GM23338 (cell line): ENCODE measurements at regions not wholly inside any gene's neighbourhood (a gene's known extent, or its start where the extent isn't known, plus 50 kb on each side); places are given as distances from the start of the nearest gene placed in this dataset.

Experiments used
- ATAC-seq: fragments of 200-7000 bp; cut with Tn5 transposase; 3 replicates; pipeline ENCODE4 v1.9.1; 2020
- DNase-seq: peaks from one replicate; pipeline ENCODE4 v3.0.0-alpha.2; 2015; ENCODE audit warnings: low spot score
- H2AFZ ChIP-seq: fragments of 200-600 bp; sonication (generic); 2 replicates; pipeline ENCODE4 v1.8.0; 2016; ENCODE audit warnings: antibody characterized with exemption, mild to moderate bottlenecking, moderate library complexity
- H3F3A ChIP-seq: fragments of 200-600 bp; sonication (generic); replicated peaks from 2 replicates; pipeline ENCODE4 v1.8.0; 2017; ENCODE audit warnings: antibody characterized with exemption, mixed run types, low read depth
- H3K27ac ChIP-seq: fragments of 200-600 bp; sonication (generic); 2 replicates; pipeline ENCODE4 v1.6.1; 2016; ENCODE audit warnings: low read depth
- H3K27me3 ChIP-seq: fragments of 200-600 bp; sonication (generic); 2 replicates; pipeline ENCODE4 v1.8.0; 2016; ENCODE audit warnings: mild to moderate bottlenecking, mixed run types, moderate library complexity; ENCODE audit not compliant: insufficient read depth
- H3K36me3 ChIP-seq: fragments of 200-600 bp; sonication (generic); 2 replicates; pipeline ENCODE4 v1.8.0; 2016; ENCODE audit warnings: mild to moderate bottlenecking; ENCODE audit not compliant: insufficient read depth
- H3K4me1 ChIP-seq: fragments of 200-600 bp; sonication (generic); 2 replicates; pipeline ENCODE4 v1.8.0; 2016; ENCODE audit warnings: mild to moderate bottlenecking, moderate library complexity; ENCODE audit not compliant: insufficient read depth
- H3K4me2 ChIP-seq: fragments of 200-600 bp; sonication (generic); 2 replicates; pipeline ENCODE4 v1.7.1; 2017; ENCODE audit warnings: mixed run types
- H3K4me3 ChIP-seq: fragments of 200-600 bp; sonication (generic); 2 replicates; pipeline ENCODE4 v1.6.1; 2016; ENCODE audit warnings: mixed run types
- H3K79me2 ChIP-seq: fragments of 200-600 bp; sonication (generic); replicated peaks from 2 replicates; pipeline ENCODE4 v1.8.0; 2017; ENCODE audit warnings: mild to moderate bottlenecking; ENCODE audit not compliant: insufficient read depth
- H3K9me2 ChIP-seq: fragments of 200-600 bp; sonication (generic); 2 replicates; pipeline ENCODE4 v1.8.0; 2017; ENCODE audit not compliant: insufficient read depth
- H4K20me1 ChIP-seq: fragments of 200-600 bp; sonication (generic); replicated peaks from 2 replicates; pipeline ENCODE4 v1.8.0; 2017; ENCODE audit warnings: mild to moderate bottlenecking; ENCODE audit not compliant: insufficient read depth
- H3K27ac Mint-ChIP-seq: 2 replicates; pipeline ENCODE4 v1.8.0; 2020; ENCODE audit warnings: inconsistent platforms, mild to moderate bottlenecking, moderate library complexity, mixed read lengths
- H3K27me3 Mint-ChIP-seq: 3 replicates; pipeline ENCODE4 v1.8.0; 2022; ENCODE audit warnings: low read depth, mild to moderate bottlenecking, moderate library complexity, mixed read lengths, inconsistent platforms; ENCODE audit not compliant: insufficient read depth, poor library complexity
- H3K36me3 Mint-ChIP-seq: 3 replicates; pipeline ENCODE4 v1.8.0; 2021; ENCODE audit warnings: low read depth, mild to moderate bottlenecking, inconsistent platforms, moderate library complexity, mixed read lengths
- H3K4me1 Mint-ChIP-seq: 3 replicates; pipeline ENCODE4 v1.8.0; 2020; ENCODE audit warnings: mild to moderate bottlenecking, inconsistent platforms, mixed read lengths
- H3K4me3 Mint-ChIP-seq: 3 replicates; pipeline ENCODE4 v1.8.0; 2021; ENCODE audit warnings: moderate library complexity, mild to moderate bottlenecking, inconsistent platforms, mixed read lengths
- H3K9me3 Mint-ChIP-seq: 3 replicates; pipeline ENCODE4 v1.8.0; 2020; ENCODE audit warnings: moderate library complexity, mild to moderate bottlenecking, inconsistent platforms, mixed read lengths
- CREB1 ChIP-seq: fragments of 250-450 bp; sonication (Bioruptor Pico); IDR thresholded peaks from 2 replicates; pipeline ENCODE4 v1.5.0; 2020; ENCODE audit warnings: low read depth, mild to moderate bottlenecking, moderate library complexity
- CTCF ChIP-seq, 2 experiments: fragments of 200-600 bp in 1 of 2; sonication (generic) in 1 of 2; conservative IDR thresholded peaks; 2 replicates each; pipeline versions ENCODE4 v1.5.1 to v1.6.1; 2016 to 2017; ENCODE audit warnings: antibody characterized with exemption in 2 of 2, low read depth in 2 of 2, mild to moderate bottlenecking in 2 of 2, moderate library complexity in 1 of 2
- ETS1 ChIP-seq: IDR thresholded peaks from 2 replicates; pipeline ENCODE4 v1.6.1; 2016; ENCODE audit warnings: antibody characterized with exemption
- EZH2 ChIP-seq: fragments of 200-600 bp; sonication (generic); IDR thresholded peaks from one replicate; pipeline ENCODE4 v1.8.0; 2017; ENCODE audit warnings: antibody characterized with exemption, mild to moderate bottlenecking, low read depth; ENCODE audit not compliant: unreplicated experiment
- EZH2phosphoT487 ChIP-seq: fragments of 200-600 bp; sonication (generic); IDR thresholded peaks from one replicate; pipeline ENCODE4 v1.8.1; 2018; ENCODE audit warnings: antibody characterized with exemption; ENCODE audit not compliant: unreplicated experiment
- JUNB ChIP-seq: IDR thresholded peaks from one replicate; pipeline ENCODE4 v1.6.1; 2016; ENCODE audit warnings: antibody characterized with exemption; ENCODE audit not compliant: unreplicated experiment
- NANOG ChIP-seq: IDR thresholded peaks from 2 replicates; pipeline ENCODE4 v1.6.1; 2016; ENCODE audit warnings: antibody characterized with exemption, borderline replicate concordance
- POLR2AphosphoS5 ChIP-seq: IDR thresholded peaks from 2 replicates; pipeline ENCODE4 v1.6.1; 2016; ENCODE audit warnings: antibody characterized with exemption, low read depth
- REST ChIP-seq: IDR thresholded peaks from one replicate; pipeline ENCODE4 v1.6.1; 2018; ENCODE audit warnings: antibody characterized with exemption; ENCODE audit not compliant: unreplicated experiment
- STAT1 ChIP-seq: IDR thresholded peaks from one replicate; pipeline ENCODE4 v1.6.1; 2016; ENCODE audit warnings: antibody characterized with exemption; ENCODE audit not compliant: unreplicated experiment
- ZNF114 ChIP-seq: fragments of 250-450 bp; sonication (Bioruptor Pico); IDR thresholded peaks from 2 replicates; pipeline ENCODE4 v1.5.0; 2020; ENCODE audit warnings: mild to moderate bottlenecking, moderate library complexity
- ZNF331 ChIP-seq: fragments of 250-450 bp; sonication (Bioruptor Pico); IDR thresholded peaks from 2 replicates; pipeline ENCODE4 v1.5.0; 2020; ENCODE audit warnings: low read depth, mild to moderate bottlenecking, moderate library complexity
- ZNF462 ChIP-seq: fragments of 250-450 bp; sonication (Bioruptor Pico); IDR thresholded peaks from 2 replicates; pipeline ENCODE4 v1.5.0; 2020; ENCODE audit warnings: mild to moderate bottlenecking, moderate library complexity

GRCh38 chr4:160235285-160235684, 1132.4 kb downstream of the RAPGEF2 start:
- Histone ChIP-seq H3K4me1 (no peaks in the 10 kb centered on the region), H3K4me3 (no peak overlapping the region), H4K20me1 (no peaks in the 10 kb centered on the region), H3K27ac (no peak overlapping the region), H2AFZ (no peak overlapping the region), H3K36me3 (no peaks in the 10 kb centered on the region), H3K4me2 (no peak overlapping the region), H3F3A (no peaks in the 10 kb centered on the region), H3K79me2 (no peaks in the 10 kb centered on the region), H3K9me2 (no peaks in the 10 kb centered on the region), H3K27me3 (no peaks in the 10 kb centered on the region)
- Mint-ChIP-seq H3K4me1 (no peaks in the 10 kb centered on the region), H3K4me3 (no peak overlapping the region), H3K27me3 (no peaks in the 10 kb centered on the region), H3K36me3 (no peaks in the 10 kb centered on the region), H3K27ac (no peak overlapping the region; the same call in 1 of the 2 replicates), H3K9me3 (no peaks in the 10 kb centered on the region)
- TF ChIP-seq ZNF114 (CRISPR knock-in tag) = no peak
- TF ChIP-seq EZH2phosphoT487 = no peak
- TF ChIP-seq STAT1 = no peak
- no peak for TF ChIP-seq ZNF462 (CRISPR knock-in tag)
- TF ChIP-seq EZH2 = no peak
- no peak for TF ChIP-seq POLR2AphosphoS5
- no peak for TF ChIP-seq CREB1 (CRISPR knock-in tag)
- no peak for TF ChIP-seq CTCF (conservative IDR thresholded peaks at IDR 0.05; ENCODE audit: low read depth in 2 of 2)
- no peak for TF ChIP-seq REST
- TF ChIP-seq ETS1 = no peak
- TF ChIP-seq ZNF331 (CRISPR knock-in tag) = no peak
- TF ChIP-seq JUNB = no peak
- TF ChIP-seq NANOG = no peak
- DNase-seq (no peak), ATAC-seq (no peak)
